Erythroblast (primary cell): ENCODE measurements at regions not wholly inside any gene's neighbourhood (a gene's known extent, or its start where the extent isn't known, plus 50 kb on each side); places are given as distances from the start of the nearest gene placed in this dataset.

Experiments
- GATA1 ChIP-seq: IDR thresholded peaks from 2 replicates; pipeline ENCODE4 v1.6.1; 2011; ENCODE audit warnings: low read depth, mild to moderate bottlenecking, control low read depth, low read length, moderate library complexity
- POLR2A ChIP-seq: IDR thresholded peaks from 2 replicates; pipeline ENCODE4 v1.6.1; 2011; ENCODE audit warnings: mild to moderate bottlenecking, low read length

DNA sequence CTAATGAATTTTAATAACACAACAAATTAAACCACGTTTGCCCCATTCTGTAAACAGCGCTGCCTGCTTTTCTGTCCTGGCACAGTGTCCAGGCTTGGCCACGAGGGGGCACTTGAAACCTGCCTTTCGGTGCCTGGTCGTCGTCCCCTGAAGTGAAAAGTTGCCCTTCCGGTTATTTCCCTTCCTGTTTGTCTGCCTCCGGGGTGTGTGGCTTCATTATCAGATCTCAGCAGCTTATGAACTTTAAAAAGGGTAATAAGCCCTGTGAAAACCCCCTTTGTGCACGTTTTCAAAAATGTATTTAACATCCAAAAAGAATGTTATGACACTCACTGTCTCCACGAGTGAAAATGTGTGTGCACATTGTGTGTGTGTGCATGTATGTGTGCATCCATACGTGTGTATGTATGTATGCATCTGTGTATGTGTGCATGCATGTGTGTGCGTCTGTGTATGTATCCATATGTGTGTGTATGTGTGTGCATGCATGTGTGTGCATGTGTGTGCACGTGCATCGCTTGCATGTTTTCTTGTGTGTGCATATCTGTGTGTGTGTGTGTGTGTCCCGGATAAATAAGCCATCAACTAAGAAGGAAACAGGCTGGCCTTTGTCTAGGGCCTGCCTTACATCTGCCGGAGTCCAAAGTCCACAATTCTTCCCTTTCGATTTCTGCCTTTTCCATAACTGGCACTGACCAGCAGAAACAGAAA is 358.4 kb downstream of the THBS2 start:
- TF ChIP-seq POLR2A (no peak), GATA1 (no peak)
